Mammary epithelial cell (primary cell): ENCODE measurements at regions not wholly inside any gene's neighbourhood (a gene's known extent, or its start where the extent isn't known, plus 50 kb on each side); places are given as distances from the start of the nearest gene placed in this dataset.

Experiments used
- CTCF ChIP-seq, 2 donors: IDR thresholded peaks in 1 of 2; conservative IDR thresholded peaks in 1 of 2; 2 replicates each; pipeline ENCODE4 v1.5.1; 2011 to 2012; ENCODE audit warnings: inconsistent platforms in 2 of 2, low read length in 2 of 2, mild to moderate bottlenecking in 2 of 2, control low read depth in 1 of 2, low read depth in 1 of 2; ENCODE audit not compliant: insufficient read depth in 1 of 2; ENCODE audit errors: extremely low read depth in 1 of 2
- EZH2 ChIP-seq: IDR thresholded peaks from 2 replicates; pipeline ENCODE4 v1.6.1; 2012; ENCODE audit warnings: low read length, inconsistent platforms, borderline replicate concordance

GRCh38 chr4:28827866-28828265, 1892.3 kb upstream of the PCDH7 start:
- TF ChIP-seq CTCF (conservative IDR thresholded peaks at IDR 0.05 in 1 of 2, IDR thresholded peaks at IDR 0.05 in 1 of 2; ENCODE audit: extremely low read depth in 1 of 2, insufficient read depth in 1 of 2, low read depth in 1 of 2, low read length in 2 of 2) (no peak), EZH2 (no peak)
